Adipose tissue (tissue), 3 donors: ENCODE measurements at regions not wholly inside any gene's neighbourhood (a gene's known extent, or its start where the extent isn't known, plus 50 kb on each side); places are given as distances from the start of the nearest gene placed in this dataset.

Source experiments
- H3K27ac ChIP-seq: one replicate; pipeline ENCODE4 v1.5.1; 2013; ENCODE audit warnings: low read depth, low read length
- whole genome bisulfite sequencing, 3 donors: extraction: QIAGEN DNeasy Blood & Tissue Kit; methylation state at CpG; one replicate each; pipeline ENCODE4 v1.1.7; 2013; 5-methylcytosine and 5-hydroxymethylcytosine counted together
- donor health status: healthy with polysubstance abuse.
- donor health status: Bipolar disorder and iron deficiency.
- donor health status: healthy.

DNA sequence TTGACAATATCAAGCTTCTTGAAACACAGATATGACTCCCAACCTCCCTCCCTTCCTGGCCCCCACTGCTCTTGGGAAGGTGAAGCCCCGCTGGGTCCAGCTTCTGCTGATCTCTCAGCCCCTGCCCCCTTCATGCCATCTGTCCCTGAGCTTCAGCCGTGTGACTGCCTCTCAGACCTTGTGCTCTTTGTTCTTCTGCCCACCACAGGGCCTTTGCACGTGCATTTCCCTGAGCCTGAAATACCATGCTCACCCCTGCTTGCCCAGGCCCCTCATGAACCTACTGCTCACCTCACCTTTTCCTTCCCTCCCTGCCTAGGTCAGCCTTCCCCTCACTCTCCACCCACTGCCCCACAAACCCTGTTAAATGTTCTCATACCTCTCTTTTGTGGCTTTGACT lies 241.7 kb upstream of the PMEPA1 start:
- WGBS, 3 donors: 67 to 96% (median 94%) methylated on average over 3 of the region's 3 CpGs
- no peak overlapping the region for H3K27ac ChIP-seq

- no peak overlapping the region for H3K27ac ChIP-seq
- WGBS, 3 donors: 73 to 81% (median 79%) methylated on average over 14 of the region's 14 CpGs
Observed at GRCh38 chr20:57950764-57951485, 241.1 kb upstream of the PMEPA1 start.

DNA sequence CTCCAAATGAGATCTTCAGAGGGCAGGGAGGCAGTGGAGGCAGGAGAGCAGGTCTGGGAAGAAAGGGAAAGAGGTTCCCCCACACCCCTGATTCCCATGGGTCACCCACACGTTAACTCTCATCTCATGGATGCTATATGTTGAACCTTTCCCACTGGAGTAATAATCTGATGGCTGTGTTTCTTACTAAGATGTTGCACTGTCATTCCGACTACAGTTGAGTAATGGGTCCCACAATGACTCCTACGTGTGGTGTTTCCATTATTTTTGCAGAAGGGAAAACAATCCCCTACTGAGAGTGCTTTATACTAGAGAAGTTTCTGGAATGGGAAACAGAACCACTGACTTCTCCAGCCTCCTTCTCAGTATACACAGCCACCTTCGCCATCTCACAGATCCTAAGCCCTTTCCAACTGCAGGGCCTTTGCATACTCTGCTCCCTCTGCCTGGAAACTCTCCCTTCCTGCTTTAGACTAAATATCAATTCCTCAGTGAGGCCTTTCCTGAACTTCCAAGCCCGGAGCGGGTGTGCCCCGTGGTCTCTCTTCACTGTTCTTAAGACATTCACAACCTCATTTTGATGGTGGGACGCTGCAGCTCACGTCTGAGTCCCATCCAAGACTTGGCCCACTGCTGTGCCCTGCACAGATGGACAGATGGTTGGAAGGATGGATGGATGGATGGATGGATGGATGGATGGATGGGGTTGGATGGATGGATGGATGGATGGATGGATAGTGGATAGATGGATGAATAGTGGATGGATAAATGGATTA lies 238.6 kb upstream of the PMEPA1 start:
- WGBS, 3 donors: 82 to 86% (median 86%) methylated on average over 9 of the region's 9 CpGs
- H3K27ac ChIP-seq: no peak overlapping the region

- no peak overlapping the region for H3K27ac ChIP-seq
- WGBS, 3 donors: 73 to 82% (median 80%) methylated on average over 16 of the region's 16 CpGs
Observed at GRCh38 chr20:57947421-57948179, 237.8 kb upstream of the PMEPA1 start.

GRCh38 chr20:57946559-57947315 lies 236.9 kb upstream of the PMEPA1 start:
- WGBS, 3 donors: 76 to 94% (median 89%) methylated on average over 8 of the region's 8 CpGs
- no peak overlapping the region for H3K27ac ChIP-seq

DNA sequence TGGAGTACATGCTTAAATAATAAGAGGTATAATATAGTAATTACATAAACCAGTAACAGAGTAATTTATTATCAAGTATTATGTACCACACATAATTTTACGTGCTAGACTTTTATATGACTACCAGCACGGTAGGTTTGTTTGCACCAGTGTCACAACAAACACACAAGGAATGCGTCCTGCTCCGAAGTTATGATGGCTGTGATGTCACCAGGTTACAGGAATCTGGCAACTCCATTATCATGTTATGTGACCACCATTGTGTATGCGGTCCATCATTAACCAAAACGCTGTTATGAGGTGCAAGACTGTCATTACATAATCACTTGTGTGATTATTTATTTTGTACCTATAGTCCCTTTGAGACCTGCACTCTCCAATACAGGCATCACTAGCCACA lies 235.2 kb upstream of the PMEPA1 start:
- WGBS, 3 donors: 75 to 94% (median 93%) methylated on average over 6 of the region's 6 CpGs
- H3K27ac ChIP-seq: no peak overlapping the region

GRCh38 chr20:57943950-57944349 lies 234.1 kb upstream of the PMEPA1 start:
- H3K27ac ChIP-seq: no peak overlapping the region
- 85 to 95% (median 92%) methylated on average over 7 of the region's 7 CpGs for WGBS, 3 donors

DNA sequence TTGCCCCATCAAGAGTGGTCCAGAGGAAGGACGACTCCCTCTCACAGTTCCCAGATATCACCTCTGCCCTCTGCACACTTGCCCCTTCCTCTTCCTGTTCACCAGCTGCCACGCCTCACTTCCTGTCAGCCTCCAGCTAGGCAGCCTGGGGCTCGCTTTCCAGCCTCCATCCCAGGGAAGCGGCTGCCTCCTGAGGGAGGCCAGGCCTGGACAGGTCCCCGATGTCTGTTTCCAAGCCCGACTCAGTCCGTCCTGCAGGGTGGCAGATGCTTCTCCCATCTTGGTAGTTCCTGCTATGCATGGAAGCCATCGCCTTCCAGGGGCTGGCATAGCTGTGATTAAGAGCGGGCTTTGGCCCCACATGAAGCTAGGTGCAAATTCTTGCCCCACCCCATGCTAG lies 233.5 kb upstream of the PMEPA1 start:
- no peak overlapping the region for H3K27ac ChIP-seq
- WGBS, 3 donors: 76 to 87% (median 83%) methylated on average over 9 of the region's 9 CpGs

- 49 to 80% (median 78%) methylated on average over 16 of the region's 16 CpGs for WGBS, 3 donors
- no peak overlapping the region for H3K27ac ChIP-seq
Observed at GRCh38 chr20:57941604-57942381, 232.0 kb upstream of the PMEPA1 start.

GRCh38 chr20:57940868-57941522 lies 231.2 kb upstream of the PMEPA1 start:
- no peak overlapping the region for H3K27ac ChIP-seq
- WGBS, 3 donors: 54 to 85% (median 83%) methylated on average over 14 of the region's 14 CpGs

DNA sequence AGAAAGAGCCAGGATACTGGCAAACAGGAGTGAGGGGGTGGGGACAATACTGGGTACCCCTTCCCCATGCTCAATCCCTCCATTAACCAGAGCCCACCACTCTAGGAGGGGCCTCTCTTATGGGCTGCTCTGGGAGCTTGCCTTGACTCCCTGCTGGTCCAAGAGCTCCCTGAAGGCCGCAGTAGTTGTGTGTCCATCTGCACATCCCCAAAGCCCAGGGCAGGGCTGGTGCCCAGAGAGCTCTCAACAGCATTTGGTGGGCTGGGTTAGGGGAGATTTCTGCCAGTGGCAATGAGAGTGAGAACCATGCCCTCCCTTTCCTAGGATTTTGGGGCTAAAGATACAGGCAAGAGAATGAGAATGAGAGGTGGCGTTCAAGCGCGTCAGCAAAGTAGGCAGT lies 230.6 kb upstream of the PMEPA1 start:
- 95 to 97% (median 95%) methylated on average over 4 of the region's 4 CpGs for WGBS, 3 donors
- no peak overlapping the region for H3K27ac ChIP-seq

GRCh38 chr20:57939499-57939898 lies 229.7 kb upstream of the PMEPA1 start:
- 50 to 94% (median 91%) methylated on average over 3 of the region's 3 CpGs for WGBS, 3 donors
- H3K27ac ChIP-seq: no peak overlapping the region

- WGBS, 3 donors: 57 to 71% (median 70%) methylated on average over 19 of the region's 19 CpGs
- H3K27ac ChIP-seq: no peak overlapping the region
Observed at GRCh38 chr20:57938158-57939108, 228.6 kb upstream of the PMEPA1 start.

GRCh38 chr20:57936636-57937385 lies 227.0 kb upstream of the PMEPA1 start:
- WGBS, 3 donors: 63 to 81% (median 77%) methylated on average over 6 of the region's 6 CpGs
- no peak overlapping the region for H3K27ac ChIP-seq

DNA sequence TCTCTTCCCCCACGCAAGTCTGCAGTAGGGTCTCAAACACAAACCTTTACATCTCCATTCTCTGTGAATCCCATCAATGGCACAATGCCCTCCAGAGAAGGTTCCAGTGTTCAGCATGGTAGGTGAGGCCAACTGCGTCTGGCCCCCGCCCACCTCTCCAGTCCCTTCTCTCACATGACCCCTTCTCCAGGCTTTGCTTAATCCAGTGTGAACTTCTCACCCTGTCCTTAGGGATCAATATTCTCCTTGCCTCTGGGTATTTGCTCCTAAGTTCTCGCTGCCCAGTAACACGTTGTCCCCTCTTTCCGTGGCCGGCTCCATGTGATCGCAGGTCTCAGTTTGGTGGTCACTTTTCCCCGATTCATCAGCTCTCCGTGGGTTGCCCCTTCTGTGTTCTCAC lies 225.1 kb upstream of the PMEPA1 start:
- 70 to 87% (median 85%) methylated on average over 10 of the region's 10 CpGs for WGBS, 3 donors
- no peak overlapping the region for H3K27ac ChIP-seq
